GM12878 (cell line): ENCODE measurements at regions not wholly inside any gene's neighbourhood (a gene's known extent, or its start where the extent isn't known, plus 50 kb on each side); places are given as distances from the start of the nearest gene placed in this dataset.

ENCODE experiments used
- ATAC-seq: fragments of 200-7000 bp; cut with Tn5 transposase; 3 replicates; pipeline ENCODE4 v1.9.1; 2020; ENCODE audit warnings: mild to moderate bottlenecking, moderate library complexity
- BruUV-seq: library from RNA; stranded (reverse); fragments of 400-500 nt; replicated peaks from 2 replicates; lab custom pipeline; 2021; lab: Mats Ljungman, UMichigan
- CTCF ChIA-PET: fragments of 300-600 bp; sonication (Branson Sonifier 250); formaldehyde crosslinking; extraction: SDS; loops from one replicate; lab custom pipeline; 2021; ENCODE audit warnings: inconsistent platforms; lab: Yijun Ruan, JAX
- POLR2A ChIA-PET: fragments of 350-600 bp; formaldehyde crosslinking; extraction: SDS; loops from one replicate; lab custom pipeline; 2021; ENCODE audit warnings: inconsistent platforms; lab: Charles Lee
- RAD21 ChIA-PET: fragments of 300-600 bp; sonication (Branson Sonifier 250); formaldehyde crosslinking; loops from one replicate; lab custom pipeline; 2023; ENCODE audit warnings: antibody characterized with exemption; ENCODE audit not compliant: unreplicated experiment; lab: Charles Lee
- SMC1A ChIA-PET: fragments of 300-600 bp; sonication (Branson Sonifier 250); formaldehyde crosslinking; loops from one replicate; lab custom pipeline; 2023; ENCODE audit not compliant: unreplicated experiment, uncharacterized antibody; lab: Charles Lee
- DNase-seq: peaks from one replicate; pipeline ENCODE4 v3.0.0-alpha.2; 2011; ENCODE audit warnings: low read depth, low spot score
- FAIRE-seq: peaks from 3 replicates; lab custom pipeline; 2011; peaks lifted over from hg19 to GRCh38; lab: Jason Lieb, UNC
- H2AFZ ChIP-seq: 2 replicates; pipeline ENCODE4 v1.6.0; 2011; ENCODE audit warnings: low read depth, low read length, control low read depth; ENCODE audit not compliant: control insufficient read depth
- H3K27ac ChIP-seq: 2 replicates; pipeline ENCODE4 v1.5.1; 2011; ENCODE audit warnings: control low read depth; ENCODE audit not compliant: control insufficient read depth, insufficient read depth
- H3K27me3 ChIP-seq, 2 experiments: replicated peaks in 1 of 2; 2 replicates each; pipeline versions ENCODE4 v1.6.0 to v1.6.1; 2011; ENCODE audit warnings: low read length in 1 of 2; ENCODE audit not compliant: control insufficient read depth in 2 of 2, insufficient read depth in 2 of 2
- H3K36me3 ChIP-seq, 2 experiments: 2 replicates each; pipeline ENCODE4 v1.5.1; 2011; ENCODE audit warnings: low read length in 1 of 2; ENCODE audit not compliant: control insufficient read depth in 2 of 2, insufficient read depth in 2 of 2
- H3K4me1 ChIP-seq: 2 replicates; pipeline ENCODE4 v1.6.1; 2011; ENCODE audit warnings: mild to moderate bottlenecking, low read length, moderate library complexity, mixed read lengths; ENCODE audit not compliant: control insufficient read depth, insufficient read depth
- H3K4me2 ChIP-seq: 2 replicates; pipeline ENCODE4 v1.6.0; 2011; ENCODE audit warnings: control low read depth; ENCODE audit not compliant: control insufficient read depth, insufficient read depth
- H3K4me3 ChIP-seq: fragments of 200-600 bp; sonication (generic); 2 replicates; pipeline ENCODE4 v1.5.1; 2016
- H3K79me2 ChIP-seq: 2 replicates; pipeline ENCODE4 v1.6.0; 2011; ENCODE audit warnings: low read length; ENCODE audit not compliant: control insufficient read depth, insufficient read depth
- H3K9ac ChIP-seq: 2 replicates; pipeline ENCODE4 v1.8.0; 2011; ENCODE audit warnings: low read length, control low read depth, mixed read lengths; ENCODE audit not compliant: control insufficient read depth, insufficient read depth
- H3K9me3 ChIP-seq: replicated peaks from 3 replicates; pipeline ENCODE4 v1.5.1; 2011; ENCODE audit warnings: mild to moderate bottlenecking, low read length; ENCODE audit not compliant: control insufficient read depth, insufficient read depth
- H4K20me1 ChIP-seq: 2 replicates; pipeline ENCODE4 v1.6.0; 2011; ENCODE audit not compliant: control insufficient read depth, insufficient read depth
- CREB1 ChIP-seq: IDR thresholded peaks from 2 replicates; pipeline ENCODE4 v1.6.1; 2012; ENCODE audit warnings: low read depth, mild to moderate bottlenecking, inconsistent platforms
- NFYB ChIP-seq: IDR thresholded peaks from 2 replicates; pipeline ENCODE4 v1.6.1; 2011; ENCODE audit warnings: low read depth, mild to moderate bottlenecking, low read length, improper control_type of control experiment, moderate library complexity; ENCODE audit not compliant: insufficient read depth
- NRF1 ChIP-seq: conservative IDR thresholded peaks from 2 replicates; pipeline ENCODE4 v1.6.1; 2011; ENCODE audit warnings: mild to moderate bottlenecking, low read depth, low read length, improper control_type of control experiment
- SMAD5 ChIP-seq: IDR thresholded peaks from 2 replicates; pipeline ENCODE4 v1.6.1; 2016; ENCODE audit warnings: antibody characterized with exemption, low read depth
- SPI1 ChIP-seq: IDR thresholded peaks from 2 replicates; pipeline ENCODE4 v1.6.1; 2011; ENCODE audit warnings: low read depth, mild to moderate bottlenecking, low read length, moderate library complexity, borderline replicate concordance; ENCODE audit not compliant: insufficient read depth
- TCF7 ChIP-seq: IDR thresholded peaks from 2 replicates; pipeline ENCODE4 v1.6.1; 2014; ENCODE audit warnings: antibody characterized with exemption, borderline replicate concordance
- ZNF622 ChIP-seq: fragments of 450-650 bp; IDR thresholded peaks from 2 replicates; pipeline ENCODE4 v1.6.1; 2017; ENCODE audit warnings: mild to moderate bottlenecking, inconsistent platforms
- WGBS: methylation state at CpG from one replicate; pipeline ENCODE4 v1.1.6; 2016; ENCODE audit warnings: low lambda C conversion rate; ENCODE audit not compliant: insufficient replicate concordance, insufficient coverage; ENCODE audit errors: missing lambda C conversion rate; 5-methylcytosine and 5-hydroxymethylcytosine counted together
- in situ Hi-C: fragments of 300-500 bp; cut with MboI; formaldehyde crosslinking; loops from 9 replicates; pipeline ENCODE4 v1.14.3; 2018; ENCODE audit warnings: mixed read lengths
- intact Hi-C: fragments of 100-400 bp; cut with micrococcal nuclease; formaldehyde crosslinking; loops from one replicate; pipeline ENCODE4 v1.14.2; 2022; ENCODE audit not compliant: unreplicated experiment
- TF ChIP-seq, protein P1 (sequence below): fragments of 450-650 bp; IDR thresholded peaks from 2 replicates; pipeline ENCODE4 v1.6.1; 2017; ENCODE audit warnings: low read depth, mild to moderate bottlenecking, moderate library complexity
- TF ChIP-seq, protein P2 (sequence below): fragments of 450-650 bp; IDR thresholded peaks from 2 replicates; pipeline ENCODE4 v1.6.1; 2014; ENCODE audit warnings: mild to moderate bottlenecking
- TF ChIP-seq, protein P3 (sequence below): fragments of 450-650 bp; IDR thresholded peaks from 2 replicates; pipeline ENCODE4 v1.6.1; 2017; ENCODE audit warnings: mild to moderate bottlenecking, moderate library complexity
- TF ChIP-seq, protein P4 (sequence below): fragments of 450-650 bp; IDR thresholded peaks from 2 replicates; pipeline ENCODE4 v1.6.1; 2016; ENCODE audit warnings: mild to moderate bottlenecking, moderate library complexity, borderline replicate concordance

DNA sequence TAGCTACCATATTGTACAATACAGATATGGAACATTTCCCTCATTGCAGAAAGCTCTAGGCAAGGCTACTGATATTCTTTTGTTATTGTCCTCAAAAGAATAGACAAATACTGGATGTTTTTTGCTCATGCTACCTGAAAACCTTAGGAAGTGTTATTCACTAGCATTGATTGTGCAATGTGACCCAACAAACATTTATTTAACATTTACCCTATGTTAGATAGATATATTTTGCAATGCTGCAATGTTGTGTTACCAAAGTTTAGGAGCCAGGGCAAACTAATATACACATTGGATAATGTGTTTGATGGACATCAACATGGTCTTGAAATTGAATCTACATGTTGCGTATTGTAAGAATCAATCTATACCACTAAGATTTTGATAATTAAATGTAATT lies 112.8 kb upstream of the CREB5 start:
- WGBS = 60% methylated on average over 1 of the region's 1 CpG
- ChIA-PET SMC1A (interaction anchor here (0.7 to 1.1 kb wide), 3 partner anchors 10 to 623 kb away, joined by 3 to 5 read pairs (median 4); no protein-coding TSS in a partner anchor), POLR2A (no interaction called here), CTCF (interaction anchor here (1.1 to 3.7 kb wide), 4 partner anchors 30 to 550 kb away, joined by 3 to 13 read pairs (median 6); no protein-coding TSS in a partner anchor), RAD21 (no interaction called here)
- Histone ChIP-seq H3K9ac (no peak overlapping the region), H3K36me3 (no peaks in the 10 kb centered on the region), H2AFZ (no peak overlapping the region), H4K20me1 (no peaks in the 10 kb centered on the region), H3K4me1 (no peaks in the 10 kb centered on the region), H3K4me3 (no peak overlapping the region), H3K79me2 (no peaks in the 10 kb centered on the region), H3K27ac (no peak overlapping the region), H3K27me3 (no peaks in the 10 kb centered on the region), H3K4me2 (no peak overlapping the region), H3K9me3 (no peaks in the 10 kb centered on the region)
- TF ChIP-seq ZNF622 (no peak), SMAD5 (no peak), SPI1 (no peak), TCF7 (no peak), NRF1 (no peak), CREB1 (no peak), NFYB (no peak)
- TF ChIP-seq, protein P1, sequence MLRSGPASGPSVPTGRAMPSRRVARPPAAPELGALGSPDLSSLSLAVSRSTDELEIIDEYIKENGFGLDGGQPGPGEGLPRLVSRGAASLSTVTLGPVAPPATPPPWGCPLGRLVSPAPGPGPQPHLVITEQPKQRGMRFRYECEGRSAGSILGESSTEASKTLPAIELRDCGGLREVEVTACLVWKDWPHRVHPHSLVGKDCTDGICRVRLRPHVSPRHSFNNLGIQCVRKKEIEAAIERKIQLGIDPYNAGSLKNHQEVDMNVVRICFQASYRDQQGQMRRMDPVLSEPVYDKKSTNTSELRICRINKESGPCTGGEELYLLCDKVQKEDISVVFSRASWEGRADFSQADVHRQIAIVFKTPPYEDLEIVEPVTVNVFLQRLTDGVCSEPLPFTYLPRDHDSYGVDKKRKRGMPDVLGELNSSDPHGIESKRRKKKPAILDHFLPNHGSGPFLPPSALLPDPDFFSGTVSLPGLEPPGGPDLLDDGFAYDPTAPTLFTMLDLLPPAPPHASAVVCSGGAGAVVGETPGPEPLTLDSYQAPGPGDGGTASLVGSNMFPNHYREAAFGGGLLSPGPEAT = no peak
- TF ChIP-seq, protein P2, sequence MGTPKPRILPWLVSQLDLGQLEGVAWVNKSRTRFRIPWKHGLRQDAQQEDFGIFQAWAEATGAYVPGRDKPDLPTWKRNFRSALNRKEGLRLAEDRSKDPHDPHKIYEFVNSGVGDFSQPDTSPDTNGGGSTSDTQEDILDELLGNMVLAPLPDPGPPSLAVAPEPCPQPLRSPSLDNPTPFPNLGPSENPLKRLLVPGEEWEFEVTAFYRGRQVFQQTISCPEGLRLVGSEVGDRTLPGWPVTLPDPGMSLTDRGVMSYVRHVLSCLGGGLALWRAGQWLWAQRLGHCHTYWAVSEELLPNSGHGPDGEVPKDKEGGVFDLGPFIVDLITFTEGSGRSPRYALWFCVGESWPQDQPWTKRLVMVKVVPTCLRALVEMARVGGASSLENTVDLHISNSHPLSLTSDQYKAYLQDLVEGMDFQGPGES = no peak
- TF ChIP-seq, protein P3, sequence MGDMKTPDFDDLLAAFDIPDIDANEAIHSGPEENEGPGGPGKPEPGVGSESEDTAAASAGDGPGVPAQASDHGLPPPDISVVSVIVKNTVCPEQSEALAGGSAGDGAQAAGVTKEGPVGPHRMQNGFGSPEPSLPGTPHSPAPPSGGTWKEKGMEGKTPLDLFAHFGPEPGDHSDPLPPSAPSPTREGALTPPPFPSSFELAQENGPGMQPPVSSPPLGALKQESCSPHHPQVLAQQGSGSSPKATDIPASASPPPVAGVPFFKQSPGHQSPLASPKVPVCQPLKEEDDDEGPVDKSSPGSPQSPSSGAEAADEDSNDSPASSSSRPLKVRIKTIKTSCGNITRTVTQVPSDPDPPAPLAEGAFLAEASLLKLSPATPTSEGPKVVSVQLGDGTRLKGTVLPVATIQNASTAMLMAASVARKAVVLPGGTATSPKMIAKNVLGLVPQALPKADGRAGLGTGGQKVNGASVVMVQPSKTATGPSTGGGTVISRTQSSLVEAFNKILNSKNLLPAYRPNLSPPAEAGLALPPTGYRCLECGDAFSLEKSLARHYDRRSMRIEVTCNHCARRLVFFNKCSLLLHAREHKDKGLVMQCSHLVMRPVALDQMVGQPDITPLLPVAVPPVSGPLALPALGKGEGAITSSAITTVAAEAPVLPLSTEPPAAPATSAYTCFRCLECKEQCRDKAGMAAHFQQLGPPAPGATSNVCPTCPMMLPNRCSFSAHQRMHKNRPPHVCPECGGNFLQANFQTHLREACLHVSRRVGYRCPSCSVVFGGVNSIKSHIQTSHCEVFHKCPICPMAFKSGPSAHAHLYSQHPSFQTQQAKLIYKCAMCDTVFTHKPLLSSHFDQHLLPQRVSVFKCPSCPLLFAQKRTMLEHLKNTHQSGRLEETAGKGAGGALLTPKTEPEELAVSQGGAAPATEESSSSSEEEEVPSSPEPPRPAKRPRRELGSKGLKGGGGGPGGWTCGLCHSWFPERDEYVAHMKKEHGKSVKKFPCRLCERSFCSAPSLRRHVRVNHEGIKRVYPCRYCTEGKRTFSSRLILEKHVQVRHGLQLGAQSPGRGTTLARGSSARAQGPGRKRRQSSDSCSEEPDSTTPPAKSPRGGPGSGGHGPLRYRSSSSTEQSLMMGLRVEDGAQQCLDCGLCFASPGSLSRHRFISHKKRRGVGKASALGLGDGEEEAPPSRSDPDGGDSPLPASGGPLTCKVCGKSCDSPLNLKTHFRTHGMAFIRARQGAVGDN = no peak
- TF ChIP-seq, protein P4, sequence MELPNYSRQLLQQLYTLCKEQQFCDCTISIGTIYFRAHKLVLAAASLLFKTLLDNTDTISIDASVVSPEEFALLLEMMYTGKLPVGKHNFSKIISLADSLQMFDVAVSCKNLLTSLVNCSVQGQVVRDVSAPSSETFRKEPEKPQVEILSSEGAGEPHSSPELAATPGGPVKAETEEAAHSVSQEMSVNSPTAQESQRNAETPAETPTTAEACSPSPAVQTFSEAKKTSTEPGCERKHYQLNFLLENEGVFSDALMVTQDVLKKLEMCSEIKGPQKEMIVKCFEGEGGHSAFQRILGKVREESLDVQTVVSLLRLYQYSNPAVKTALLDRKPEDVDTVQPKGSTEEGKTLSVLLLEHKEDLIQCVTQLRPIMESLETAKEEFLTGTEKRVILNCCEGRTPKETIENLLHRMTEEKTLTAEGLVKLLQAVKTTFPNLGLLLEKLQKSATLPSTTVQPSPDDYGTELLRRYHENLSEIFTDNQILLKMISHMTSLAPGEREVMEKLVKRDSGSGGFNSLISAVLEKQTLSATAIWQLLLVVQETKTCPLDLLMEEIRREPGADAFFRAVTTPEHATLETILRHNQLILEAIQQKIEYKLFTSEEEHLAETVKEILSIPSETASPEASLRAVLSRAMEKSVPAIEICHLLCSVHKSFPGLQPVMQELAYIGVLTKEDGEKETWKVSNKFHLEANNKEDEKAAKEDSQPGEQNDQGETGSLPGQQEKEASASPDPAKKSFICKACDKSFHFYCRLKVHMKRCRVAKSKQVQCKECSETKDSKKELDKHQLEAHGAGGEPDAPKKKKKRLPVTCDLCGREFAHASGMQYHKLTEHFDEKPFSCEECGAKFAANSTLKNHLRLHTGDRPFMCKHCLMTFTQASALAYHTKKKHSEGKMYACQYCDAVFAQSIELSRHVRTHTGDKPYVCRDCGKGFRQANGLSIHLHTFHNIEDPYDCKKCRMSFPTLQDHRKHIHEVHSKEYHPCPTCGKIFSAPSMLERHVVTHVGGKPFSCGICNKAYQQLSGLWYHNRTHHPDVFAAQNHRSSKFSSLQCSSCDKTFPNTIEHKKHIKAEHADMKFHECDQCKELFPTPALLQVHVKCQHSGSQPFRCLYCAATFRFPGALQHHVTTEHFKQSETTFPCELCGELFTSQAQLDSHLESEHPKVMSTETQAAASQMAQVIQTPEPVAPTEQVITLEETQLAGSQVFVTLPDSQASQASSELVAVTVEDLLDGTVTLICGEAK = no peak
- ATAC-seq (no peak), DNase-seq (no peak), FAIRE-seq (no peak)
- intact Hi-C loops (loop anchor here (2.0 to 5.0 kb wide), 2 partner anchors 328 to 555 kb away; no protein-coding TSS in a partner anchor), in situ Hi-C loops (no loop called here)
- no TSS peak for BruUV-seq
